HCT116 (cell line): ENCODE measurements at regions not wholly inside any gene's neighbourhood (a gene's known extent, or its start where the extent isn't known, plus 50 kb on each side); places are given as distances from the start of the nearest gene placed in this dataset.

Experiments used
- CBX3 ChIP-seq: IDR thresholded peaks from 2 replicates; pipeline ENCODE4 v1.6.1; 2012; ENCODE audit warnings: low read depth
- CEBPB ChIP-seq: IDR thresholded peaks from 2 replicates; pipeline ENCODE4 v1.6.1; 2012; ENCODE audit warnings: low read depth
- CTCF ChIP-seq, 3 experiments: fragments of 200-600 bp in 1 of 3; sonication (generic) in 1 of 3; IDR thresholded peaks in 2 of 3; conservative IDR thresholded peaks in 1 of 3; 2 replicates each; pipeline ENCODE4 v1.5.1; 2012 to 2017; ENCODE audit warnings: low read depth in 2 of 3, low read length in 2 of 3, antibody characterized with exemption in 1 of 3, borderline replicate concordance in 1 of 3, control low read depth in 1 of 3, mild to moderate bottlenecking in 1 of 3, mixed read lengths in 1 of 3, mixed run types in 1 of 3, moderate library complexity in 1 of 3; ENCODE audit not compliant: insufficient read depth in 1 of 3
- EGR1 ChIP-seq: IDR thresholded peaks from 2 replicates; pipeline ENCODE4 v1.6.1; 2012; ENCODE audit warnings: low read depth
- EZH2 ChIP-seq: fragments of 200-600 bp; sonication (generic); IDR thresholded peaks from 2 replicates; pipeline ENCODE4 v1.6.1; 2017; ENCODE audit warnings: antibody characterized with exemption, mixed run types
- EZH2phosphoT487 ChIP-seq: fragments of 200-600 bp; IDR thresholded peaks from 2 replicates; pipeline ENCODE4 v1.6.1; 2018; ENCODE audit warnings: antibody characterized with exemption, borderline replicate concordance
- JUND ChIP-seq: IDR thresholded peaks from 2 replicates; pipeline ENCODE4 v1.6.1; 2012
- MAX ChIP-seq: IDR thresholded peaks from 2 replicates; pipeline ENCODE4 v1.6.1; 2012
- POLR2A ChIP-seq: IDR thresholded peaks from 2 replicates; pipeline ENCODE4 v1.7.0; 2011; ENCODE audit warnings: borderline replicate concordance; ENCODE audit not compliant: insufficient read depth, insufficient read length; ENCODE audit errors: extremely low read depth
- POLR2AphosphoS5 ChIP-seq: IDR thresholded peaks from 2 replicates; pipeline ENCODE4 v1.6.1; 2011; ENCODE audit warnings: mild to moderate bottlenecking, low read depth, low read length, moderate library complexity
- SIN3A ChIP-seq: IDR thresholded peaks from 2 replicates; pipeline ENCODE4 v1.6.1; 2012; ENCODE audit warnings: low read depth
- SRF ChIP-seq: IDR thresholded peaks from 2 replicates; pipeline ENCODE4 v1.6.1; 2012; ENCODE audit warnings: low read depth
- YY1 ChIP-seq: IDR thresholded peaks from 2 replicates; pipeline ENCODE4 v1.6.1; 2011; ENCODE audit warnings: low read length, low read depth, moderate library complexity, mild to moderate bottlenecking; ENCODE audit not compliant: insufficient replicate concordance; ENCODE audit errors: extremely low read depth

- TF ChIP-seq SIN3A (no peak), CTCF (IDR thresholded peaks at IDR 0.05 in 2 of 3, conservative IDR thresholded peaks at IDR 0.05 in 1 of 3; ENCODE audit: borderline replicate concordance in 1 of 3, insufficient read depth in 1 of 3, low read depth in 2 of 3, low read length in 2 of 3) (no peak), CEBPB (no peak), EGR1 (no peak), JUND (no peak), EZH2 (no peak), EZH2phosphoT487 (no peak), MAX (no peak), POLR2AphosphoS5 (no peak), SRF (no peak), YY1 (no peak), CBX3 (no peak), POLR2A (no peak)
These were observed 95.6 kb upstream of the E2F7 start for GRCh38 chr12:77160931-77161330.
